Upper lobe of left lung (tissue), 4 donors: ENCODE measurements at regions not wholly inside any gene's neighbourhood (a gene's known extent, or its start where the extent isn't known, plus 50 kb on each side); places are given as distances from the start of the nearest gene placed in this dataset.

Experiments used
- POLR2AphosphoS5 ChIP-seq, 2 donors: sonication (generic); formaldehyde crosslinking; IDR thresholded peaks; one replicate each; pipeline ENCODE4 v1.5.1; 2017; ENCODE audit warnings: antibody characterized with exemption in 2 of 2
- TF ChIP-seq, protein P1 (sequence below), 6 experiments: fragments of 450-650 bp in 4 of 6; fragments of 200-600 bp in 2 of 6; sonication (generic) in 2 of 6; IDR thresholded peaks; one replicate each; pipeline ENCODE4 v1.5.1; 2016 to 2019; ENCODE audit warnings: antibody characterized with exemption in 6 of 6

DNA sequence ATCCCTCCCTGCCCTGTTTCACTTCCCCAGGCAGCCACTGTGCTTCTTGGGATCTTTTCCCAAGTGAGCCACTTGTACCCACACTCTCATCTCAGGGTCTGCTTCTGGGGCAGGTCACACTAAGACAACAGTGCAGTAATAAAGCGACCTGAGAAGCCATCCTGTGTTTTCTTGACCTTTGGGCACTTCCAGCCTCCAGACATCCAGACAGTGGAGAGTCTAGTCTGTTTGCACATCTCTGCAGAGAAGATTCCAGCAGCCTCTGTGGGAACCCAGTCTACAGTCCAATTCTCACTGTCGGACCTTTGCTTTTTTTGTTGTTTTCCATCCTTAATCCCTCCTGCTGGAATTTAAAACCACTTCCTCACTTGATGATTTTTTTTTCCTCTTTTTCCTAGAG lies 50.3 kb upstream of the ATP6AP2 start:
- no peak for TF ChIP-seq POLR2AphosphoS5 (IDR thresholded peaks at IDR 0.05)
- TF ChIP-seq, protein P1, sequence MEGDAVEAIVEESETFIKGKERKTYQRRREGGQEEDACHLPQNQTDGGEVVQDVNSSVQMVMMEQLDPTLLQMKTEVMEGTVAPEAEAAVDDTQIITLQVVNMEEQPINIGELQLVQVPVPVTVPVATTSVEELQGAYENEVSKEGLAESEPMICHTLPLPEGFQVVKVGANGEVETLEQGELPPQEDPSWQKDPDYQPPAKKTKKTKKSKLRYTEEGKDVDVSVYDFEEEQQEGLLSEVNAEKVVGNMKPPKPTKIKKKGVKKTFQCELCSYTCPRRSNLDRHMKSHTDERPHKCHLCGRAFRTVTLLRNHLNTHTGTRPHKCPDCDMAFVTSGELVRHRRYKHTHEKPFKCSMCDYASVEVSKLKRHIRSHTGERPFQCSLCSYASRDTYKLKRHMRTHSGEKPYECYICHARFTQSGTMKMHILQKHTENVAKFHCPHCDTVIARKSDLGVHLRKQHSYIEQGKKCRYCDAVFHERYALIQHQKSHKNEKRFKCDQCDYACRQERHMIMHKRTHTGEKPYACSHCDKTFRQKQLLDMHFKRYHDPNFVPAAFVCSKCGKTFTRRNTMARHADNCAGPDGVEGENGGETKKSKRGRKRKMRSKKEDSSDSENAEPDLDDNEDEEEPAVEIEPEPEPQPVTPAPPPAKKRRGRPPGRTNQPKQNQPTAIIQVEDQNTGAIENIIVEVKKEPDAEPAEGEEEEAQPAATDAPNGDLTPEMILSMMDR (IDR thresholded peaks at IDR 0.05) = no peak
